HEK293 (cell line): ENCODE measurements at regions not wholly inside any gene's neighbourhood (a gene's known extent, or its start where the extent isn't known, plus 50 kb on each side); places are given as distances from the start of the nearest gene placed in this dataset.

Source experiments
- CTCF ChIP-seq: fragments of 450-650 bp; formaldehyde crosslinking; IDR thresholded peaks from 2 replicates; pipeline ENCODE4 v1.5.1; 2016; ENCODE audit warnings: missing biosample characterization, missing genetic modification characterization
- ZNF2 ChIP-seq: fragments of 450-650 bp; formaldehyde crosslinking; IDR thresholded peaks from 2 replicates; pipeline ENCODE4 v1.5.1; 2016; ENCODE audit warnings: missing biosample characterization, missing genetic modification characterization
- ZNF274 ChIP-seq, 2 experiments: fragments of 200-500 bp in 1 of 2; fragments of 450-650 bp in 1 of 2; sonication (Bioruptor generic) in 1 of 2; formaldehyde crosslinking in 1 of 2; IDR thresholded peaks; 2 replicates each; pipeline versions ENCODE4 v1.5.1 to v1.6.1; 2014 to 2016; ENCODE audit warnings: borderline replicate concordance in 1 of 2, inconsistent platforms in 1 of 2, low read length in 1 of 2, missing biosample characterization in 1 of 2, missing genetic modification characterization in 1 of 2
- ZNF558 ChIP-seq: fragments of 450-650 bp; formaldehyde crosslinking; IDR thresholded peaks from 2 replicates; pipeline ENCODE4 v1.5.1; 2016; ENCODE audit warnings: missing biosample characterization, missing genetic modification characterization

GRCh38 chr2:56703001-56703400 is 519.2 kb downstream of the CCDC85A start:
- TF ChIP-seq ZNF2 (tag by site-specific recombination) (no peak), ZNF558 (tag by site-specific recombination) (no peak), ZNF274 (IDR thresholded peaks at IDR 0.05; ENCODE audit: low read length) (no peak), ZNF274 (tag by site-specific recombination; IDR thresholded peaks at IDR 0.05; ENCODE audit: borderline replicate concordance) (no peak), CTCF (tag by site-specific recombination) (no peak)
